Lower lobe of right lung (tissue), 2 donors: ENCODE measurements at regions not wholly inside any gene's neighbourhood (a gene's known extent, or its start where the extent isn't known, plus 50 kb on each side); places are given as distances from the start of the nearest gene placed in this dataset.

Experiments
- ATAC-seq, 2 donors: fragments of 200-7000 bp; cut with Tn5 transposase; one replicate each; pipeline ENCODE4 v1.9.1; 2020 to 2022; ENCODE audit warnings: mild to moderate bottlenecking in 2 of 2, moderate library complexity in 2 of 2
- DNase-seq: peaks from one replicate; pipeline ENCODE4 v3.0.0-alpha.2; 2020
- H3K27ac ChIP-seq: fragments of 200-600 bp; one replicate; pipeline ENCODE4 v1.8.0; 2022
- H3K27me3 ChIP-seq: fragments of 200-600 bp; one replicate; pipeline ENCODE4 v1.8.0; 2022; ENCODE audit warnings: low read depth
- H3K36me3 ChIP-seq: fragments of 200-600 bp; one replicate; pipeline ENCODE4 v1.8.0; 2022; ENCODE audit warnings: mild to moderate bottlenecking
- H3K4me1 ChIP-seq: fragments of 200-600 bp; one replicate; pipeline ENCODE4 v1.8.0; 2022
- H3K4me3 ChIP-seq: fragments of 200-600 bp; one replicate; pipeline ENCODE4 v1.8.0; 2022; ENCODE audit warnings: mild to moderate bottlenecking
- H3K9me3 ChIP-seq: fragments of 200-600 bp; one replicate; pipeline ENCODE4 v1.8.0; 2022
- CTCF ChIP-seq: fragments of 200-600 bp; IDR thresholded peaks from one replicate; pipeline ENCODE4 v1.8.0; 2022; ENCODE audit warnings: antibody characterized with exemption, mild to moderate bottlenecking
- intact Hi-C: fragments of 100-400 bp; cut with DNase I; formaldehyde crosslinking; loops from one replicate; pipeline ENCODE4 v1.11.0; 2022
- donor health status: DM: no; HTN: yes; CAD: no; lungs with severe emphysema.

- Histone ChIP-seq H3K27ac (no peak overlapping the region), H3K9me3 (no peaks in the 10 kb centered on the region), H3K4me1 (no peaks in the 10 kb centered on the region), H3K36me3 (no peaks in the 10 kb centered on the region), H3K27me3 (peaks cover 26% of the 10 kb centered on the region), H3K4me3 (no peak overlapping the region)
- no peak for TF ChIP-seq CTCF
- ATAC-seq = no peak
- DNase-seq = no peak
- intact Hi-C loops = no loop called here
Measured at GRCh38 chr17:36773039-36773438, 164.2 kb upstream of the LHX1 start.

- Histone ChIP-seq H3K4me3 (no peak overlapping the region), H3K36me3 (no peaks in the 10 kb centered on the region), H3K27me3 (peaks cover 27% of the 10 kb centered on the region), H3K9me3 (no peaks in the 10 kb centered on the region), H3K27ac (no peak overlapping the region), H3K4me1 (no peaks in the 10 kb centered on the region)
- TF ChIP-seq CTCF = no peak
- intact Hi-C loops = no loop called here
- ATAC-seq (no peak), DNase-seq (no peak)
Measured at GRCh38 chr17:36777118-36777517, 160.2 kb upstream of the LHX1 start.

GRCh38 chr17:36778448-36778847 is 158.8 kb upstream of the LHX1 start:
- Histone ChIP-seq H3K27ac (no peak overlapping the region), H3K4me3 (no peak overlapping the region), H3K36me3 (no peaks in the 10 kb centered on the region), H3K9me3 (no peaks in the 10 kb centered on the region), H3K27me3 (peaks cover 34% of the 10 kb centered on the region), H3K4me1 (no peaks in the 10 kb centered on the region)
- no peak for TF ChIP-seq CTCF
- ATAC-seq = no peak
- no peak for DNase-seq
- intact Hi-C loops = no loop called here

- ATAC-seq (no peak), DNase-seq (no peak)
- Histone ChIP-seq H3K4me3 (no peak overlapping the region), H3K36me3 (no peaks in the 10 kb centered on the region), H3K4me1 (no peaks in the 10 kb centered on the region), H3K27me3 (peaks cover 34% of the 10 kb centered on the region), H3K27ac (no peak overlapping the region), H3K9me3 (no peaks in the 10 kb centered on the region)
- TF ChIP-seq CTCF = no peak
- intact Hi-C loops = no loop called here
Measured at GRCh38 chr17:36779550-36779949, 157.7 kb upstream of the LHX1 start.

- Histone ChIP-seq H3K9me3 (no peaks in the 10 kb centered on the region), H3K4me1 (no peaks in the 10 kb centered on the region), H3K27me3 (peaks cover 24% of the 10 kb centered on the region), H3K36me3 (no peaks in the 10 kb centered on the region), H3K27ac (no peak overlapping the region), H3K4me3 (no peak overlapping the region)
- no peak for DNase-seq
- ATAC-seq = no peak
- intact Hi-C loops = no loop called here
- TF ChIP-seq CTCF = no peak
Measured at GRCh38 chr17:36784633-36785032, 152.6 kb upstream of the LHX1 start.

- no peak for ATAC-seq
- TF ChIP-seq CTCF = no peak
- DNase-seq = no peak
- no peaks in the 10 kb centered on the region for H3K9me3 ChIP-seq
- H3K36me3 ChIP-seq = no peaks in the 10 kb centered on the region
- H3K4me3 ChIP-seq = no peak overlapping the region
- H3K27ac ChIP-seq = no peak overlapping the region
- no peaks in the 10 kb centered on the region for H3K4me1 ChIP-seq
- intact Hi-C loops = no loop called here
- peaks cover 23% of the 10 kb centered on the region for H3K27me3 ChIP-seq
Measured at GRCh38 chr17:36786867-36787266, 150.4 kb upstream of the LHX1 start.
